T-helper 1 cell treated with Interleukin-12 subunit alpha and Interleukin-12 subunit beta and Interleukin-4 antibody, amounts not matched to agents 30 ng/mL and 1 ng/mL, for 36 hours (primary cell): ENCODE measurements at regions not wholly inside any gene's neighbourhood (a gene's known extent, or its start where the extent isn't known, plus 50 kb on each side); places are given as distances from the start of the nearest gene placed in this dataset.
"Not testable (repeated sequence)": the region's sequence is repeated elsewhere in the genome, so short reads cannot be mapped to it uniquely, and the experiment has no call there.

Source experiments
- intact Hi-C: fragments of 100-400 bp; cut with micrococcal nuclease; formaldehyde crosslinking; loops from one replicate; pipeline ENCODE4 v1.15.1; 2024

DNA sequence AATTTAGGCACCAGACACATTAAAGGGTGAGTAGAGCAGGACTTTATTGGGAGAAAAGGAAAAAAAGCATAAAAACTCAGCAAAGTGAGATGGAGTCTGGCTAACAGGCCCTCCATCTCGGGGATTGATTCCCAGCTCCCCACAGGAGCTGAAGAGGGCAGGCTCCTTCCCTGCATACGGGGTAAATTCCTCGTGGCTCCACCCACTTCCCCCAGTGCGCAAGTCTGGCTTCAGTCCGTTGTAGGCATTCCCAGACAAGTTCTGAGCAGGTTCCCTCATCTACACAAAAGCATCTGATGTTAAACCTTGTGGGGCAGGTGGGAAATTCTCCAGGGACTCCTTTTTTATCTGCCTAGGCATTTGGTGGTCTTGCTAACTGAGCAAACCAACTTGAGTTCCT is 722.6 kb downstream of the ZNF385D start:
- intact Hi-C loops: no loop called here

GRCh38 chr3:21024563-21024962 is 726.4 kb downstream of the ZNF385D start:
- intact Hi-C loops: no loop called here

GRCh38 chr3:21020681-21021080 is 730.3 kb downstream of the ZNF385D start:
- intact Hi-C loops: no loop called here

GRCh38 chr3:21020043-21020442 is 731.0 kb downstream of the ZNF385D start:
- intact Hi-C loops: no loop called here

DNA sequence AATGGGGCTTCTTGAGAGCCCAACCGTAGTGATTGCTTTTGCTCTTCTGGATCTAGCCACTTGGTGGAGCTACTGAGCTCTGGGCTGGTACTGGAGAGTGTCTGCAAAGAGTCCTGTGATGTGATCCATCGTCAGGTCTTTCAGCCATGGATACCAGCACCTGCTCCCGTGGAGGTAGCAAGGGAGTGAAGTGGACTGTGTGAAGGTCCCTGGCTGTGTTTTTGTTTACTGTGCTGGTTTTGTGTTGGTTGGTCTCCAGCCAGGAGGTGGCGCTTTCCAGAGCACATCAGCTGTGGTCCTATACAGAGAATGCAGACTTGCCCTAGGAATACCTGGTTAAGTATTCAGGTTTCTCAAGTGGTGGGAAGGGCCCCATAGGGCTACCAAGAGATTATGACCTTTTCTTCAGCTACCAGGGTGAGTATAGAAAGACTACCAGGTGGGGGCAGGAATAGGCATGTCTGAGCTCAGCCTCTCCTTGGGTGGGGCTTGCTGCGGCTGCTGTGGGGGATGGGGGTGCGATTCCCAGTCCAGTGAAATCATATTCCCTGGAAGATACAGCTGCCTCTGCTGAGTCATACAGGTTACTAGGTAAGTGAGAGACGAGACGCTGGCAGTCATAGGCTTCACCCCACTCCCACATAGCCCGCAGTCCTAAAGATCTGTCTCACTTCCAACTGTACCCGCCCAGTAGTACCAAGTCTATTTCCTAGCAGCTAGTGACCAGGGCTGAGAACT is 733.7 kb downstream of the ZNF385D start:
- intact Hi-C loops: no loop called here

GRCh38 chr3:21013566-21013965 is 737.4 kb downstream of the ZNF385D start:
- intact Hi-C loops: no loop called here

DNA sequence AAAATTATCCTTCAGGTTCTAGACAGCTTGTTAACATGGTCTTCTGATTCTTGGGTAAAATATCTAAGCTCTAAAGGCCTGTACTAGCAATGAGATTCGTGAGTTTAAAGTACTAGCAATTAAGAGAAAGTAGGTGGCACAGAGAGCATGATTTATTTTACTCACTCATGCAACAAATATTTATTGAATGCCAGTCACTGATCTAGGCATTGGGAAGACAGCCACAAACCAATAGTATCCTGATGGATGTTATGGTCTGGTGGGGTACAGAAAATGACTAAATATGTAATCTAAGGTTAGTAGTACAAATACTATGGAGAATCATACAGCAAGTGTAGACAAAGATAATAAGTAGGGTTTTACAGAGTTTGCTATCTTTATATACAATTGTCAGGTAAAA is 751.3 kb downstream of the ZNF385D start:
- intact Hi-C loops: no loop called here

DNA sequence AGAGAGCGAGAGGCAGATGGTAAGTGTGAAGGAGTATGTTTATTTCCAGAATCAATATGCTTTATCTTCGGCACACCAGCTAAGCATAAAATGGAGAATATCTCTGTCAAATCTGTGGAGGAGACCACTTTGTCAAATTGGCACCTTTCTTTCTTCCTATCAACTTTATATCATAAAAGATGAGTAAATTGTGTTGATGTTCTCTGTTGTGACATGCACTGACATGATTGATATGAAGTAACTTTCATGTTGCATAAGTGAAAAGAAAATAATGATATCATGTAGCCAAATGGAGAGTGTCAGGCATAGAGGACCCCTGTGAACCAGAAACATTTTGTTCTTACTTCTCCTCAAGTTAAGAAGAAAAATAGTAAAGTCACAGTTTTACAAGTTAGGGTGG is 753.8 kb downstream of the ZNF385D start:
- intact Hi-C loops: no loop called here

GRCh38 chr3:20990896-20991295 is 760.1 kb downstream of the ZNF385D start:
- intact Hi-C loops: no loop called here

DNA sequence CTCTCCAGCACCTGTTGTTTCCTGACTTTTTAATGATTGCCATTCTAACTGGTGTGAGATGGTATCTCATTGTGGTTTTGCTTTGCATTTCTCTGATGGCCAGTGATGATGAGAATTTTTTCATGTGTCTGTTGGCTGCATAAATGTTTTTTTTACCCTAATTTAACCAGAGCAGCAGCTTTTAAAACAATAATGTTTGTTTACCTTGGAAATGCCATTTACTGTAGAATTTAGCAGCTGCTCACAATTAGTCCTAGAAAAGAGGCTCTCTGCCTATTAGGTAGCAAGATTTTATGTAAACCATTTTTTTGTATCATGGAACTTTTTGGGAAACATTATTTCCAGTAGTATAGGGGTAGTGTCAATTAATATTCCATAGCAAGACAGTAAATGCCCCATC is 761.4 kb downstream of the ZNF385D start:
- intact Hi-C loops: not testable (repeated sequence)

DNA sequence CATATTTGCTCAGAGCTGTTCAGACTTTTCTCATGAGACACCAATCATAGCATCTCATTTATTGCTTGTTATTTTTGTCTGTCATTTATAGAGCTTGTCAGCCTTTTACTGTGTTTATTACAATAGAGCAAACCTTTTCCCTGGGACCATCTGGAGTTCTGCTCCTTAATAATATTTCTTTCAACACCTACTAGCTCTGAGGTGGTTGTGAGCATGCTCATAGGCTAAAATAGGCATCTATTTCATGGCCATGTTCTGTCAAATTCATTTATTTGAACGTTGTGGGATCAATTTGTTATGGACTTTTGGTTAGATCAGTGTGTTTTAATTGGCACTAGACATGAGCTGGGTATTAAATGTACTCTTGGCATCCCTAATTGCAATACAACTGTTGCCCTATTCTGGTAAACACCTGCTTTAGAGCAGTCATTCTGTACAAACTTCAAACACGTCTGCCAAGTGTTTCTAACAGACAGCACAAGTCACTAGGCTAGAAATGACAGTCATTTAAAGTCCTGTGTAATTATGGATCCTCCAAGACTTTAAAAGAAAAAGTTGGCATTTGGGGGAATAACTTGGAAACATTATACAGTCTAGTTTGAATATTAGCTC is 766.3 kb downstream of the ZNF385D start:
- intact Hi-C loops: no loop called here

- intact Hi-C loops: no loop called here
Measured at GRCh38 chr3:20975188-20975651, 775.8 kb downstream of the ZNF385D start.

DNA sequence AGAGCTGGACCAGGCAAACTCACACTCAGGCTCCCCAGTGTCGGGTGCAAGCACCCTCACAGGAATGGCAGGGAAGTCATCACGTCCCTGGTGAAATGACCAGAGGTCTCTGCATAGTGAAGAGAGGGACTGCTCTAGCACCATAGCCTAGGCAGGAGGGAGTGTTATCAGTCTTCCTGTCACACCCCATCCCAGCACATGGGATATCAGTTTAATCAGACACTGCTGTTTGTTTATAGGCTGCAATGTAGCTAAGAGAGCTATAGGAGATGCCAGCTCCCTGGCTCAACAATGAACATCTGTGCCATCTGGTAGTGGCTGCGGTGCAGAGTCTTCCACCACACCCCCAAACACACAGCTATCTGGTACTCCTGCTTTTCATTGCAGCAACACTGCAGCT is 776.6 kb downstream of the ZNF385D start:
- intact Hi-C loops: no loop called here

DNA sequence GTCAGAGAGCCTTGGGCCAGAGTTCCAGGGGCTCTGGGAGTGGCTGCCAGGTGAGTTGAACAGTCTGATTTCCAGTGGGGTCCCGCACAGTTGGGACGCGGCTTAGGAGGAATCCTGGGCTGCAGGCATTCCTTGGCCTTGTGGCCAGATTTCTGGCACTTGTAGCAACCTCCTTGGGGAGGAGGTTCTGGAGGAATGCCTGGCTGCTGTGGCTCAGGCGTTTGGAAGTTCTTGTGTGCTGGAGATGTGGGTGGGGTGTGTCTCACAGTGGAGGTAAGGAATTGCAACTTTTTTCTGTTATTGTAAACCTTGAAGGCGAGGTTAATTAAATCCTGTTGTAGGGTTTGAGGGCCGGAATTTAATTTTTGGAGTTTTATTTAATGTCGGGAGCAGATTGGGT is 780.2 kb downstream of the ZNF385D start:
- intact Hi-C loops: not testable (repeated sequence)

GRCh38 chr3:20967485-20967884 is 781.5 kb upstream of the SGO1 start:
- intact Hi-C loops: not testable (repeated sequence)

DNA sequence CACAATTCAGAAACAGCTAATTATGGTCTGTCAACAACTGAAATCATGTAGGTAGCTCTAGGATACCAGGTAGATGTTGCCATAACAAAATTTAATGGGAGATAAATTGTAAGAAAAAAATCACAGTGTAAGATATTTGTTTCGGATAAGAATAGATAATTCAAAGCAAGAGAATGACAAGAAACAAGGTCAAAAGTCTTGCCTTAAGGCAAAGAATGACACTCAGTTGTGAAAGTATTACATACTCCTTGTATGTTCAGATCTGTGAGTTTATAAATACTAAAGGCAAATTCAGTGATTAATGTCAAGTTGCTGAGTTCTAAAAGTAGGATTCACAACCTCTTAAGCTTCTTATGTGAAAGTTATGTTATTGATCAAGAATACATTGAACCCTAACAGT is 772.2 kb upstream of the SGO1 start:
- intact Hi-C loops: no loop called here

GRCh38 chr3:20945892-20946291 is 759.9 kb upstream of the SGO1 start:
- intact Hi-C loops: no loop called here

DNA sequence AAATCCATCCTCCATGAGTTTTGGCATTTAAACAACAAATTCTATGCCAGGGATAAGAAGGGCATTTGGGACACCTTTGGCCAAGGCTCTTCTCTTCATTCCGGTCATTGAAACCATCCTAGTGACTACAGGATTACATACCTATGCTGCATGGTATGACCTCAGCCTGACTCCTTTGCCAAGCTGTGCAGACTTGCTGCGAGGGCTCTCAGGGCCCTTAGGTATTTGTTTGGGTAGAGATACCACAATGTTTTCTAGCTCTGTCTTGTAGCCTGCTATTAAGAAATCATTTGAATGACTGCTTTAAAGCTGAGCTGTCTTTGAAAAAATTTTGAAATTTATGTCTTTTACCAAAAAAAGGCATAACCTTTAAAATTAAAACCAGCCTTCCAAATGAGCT is 749.8 kb upstream of the SGO1 start:
- intact Hi-C loops: no loop called here

DNA sequence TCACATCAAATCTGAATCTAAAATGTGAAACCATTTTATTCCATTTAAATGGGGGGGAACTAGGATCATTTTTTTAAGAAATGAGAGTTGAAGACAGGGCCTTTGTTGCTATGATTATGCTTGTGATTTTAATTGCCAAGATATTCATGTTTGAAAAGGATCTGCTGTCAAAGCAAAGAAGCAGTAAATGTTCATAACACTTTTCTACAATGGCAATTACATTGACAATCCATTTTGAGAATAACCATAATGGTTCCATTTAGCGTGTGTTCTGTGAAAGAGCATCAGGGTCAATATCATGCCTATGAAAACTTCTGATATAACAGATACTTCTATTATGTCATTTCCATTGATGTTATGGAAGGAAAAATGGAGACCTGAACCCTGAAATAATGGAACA is 745.8 kb upstream of the SGO1 start:
- intact Hi-C loops: no loop called here

DNA sequence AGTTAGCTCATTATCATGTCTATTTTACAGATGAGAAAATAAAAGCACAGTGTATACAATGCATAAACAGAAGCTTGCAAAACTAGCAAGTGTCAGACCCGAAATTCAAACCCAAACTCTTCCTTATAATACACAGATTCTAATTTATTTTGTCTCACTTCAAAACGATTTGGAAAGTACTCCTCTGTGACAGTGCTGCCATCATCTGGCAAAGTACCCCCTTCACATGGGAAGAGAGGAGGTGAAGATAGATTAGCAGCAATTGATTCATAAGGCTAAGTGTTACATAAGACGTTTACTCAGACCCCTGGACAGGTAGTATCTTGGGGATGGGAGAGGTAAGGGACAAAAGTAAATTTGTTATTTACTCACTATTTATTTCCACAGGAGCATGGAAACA is 744.0 kb upstream of the SGO1 start:
- intact Hi-C loops: no loop called here

GRCh38 chr3:20924646-20925385 is 738.8 kb upstream of the SGO1 start:
- intact Hi-C loops: no loop called here

GRCh38 chr3:20921112-20921511 is 735.1 kb upstream of the SGO1 start:
- intact Hi-C loops: not testable (repeated sequence)
